Suprapubic skin (tissue), 4 donors: ENCODE measurements at regions not wholly inside any gene's neighbourhood (a gene's known extent, or its start where the extent isn't known, plus 50 kb on each side); places are given as distances from the start of the nearest gene placed in this dataset.

Experiments used
- CTCF ChIP-seq, 2 donors: fragments of 200-600 bp in 1 of 2; fragments of 450-650 bp in 1 of 2; sonication (generic) in 1 of 2; IDR thresholded peaks; one replicate each; pipeline ENCODE4 v1.5.1; 2016 to 2019; ENCODE audit warnings: antibody characterized with exemption in 2 of 2, mild to moderate bottlenecking in 1 of 2, moderate library complexity in 1 of 2
- EP300 ChIP-seq: sonication (generic); formaldehyde crosslinking; IDR thresholded peaks from one replicate; pipeline ENCODE4 v1.6.1; 2017; ENCODE audit warnings: antibody characterized with exemption
- POLR2A ChIP-seq, 2 donors: fragments of 450-650 bp; IDR thresholded peaks; one replicate each; pipeline ENCODE4 v1.6.1; 2017; ENCODE audit warnings: antibody characterized with exemption in 2 of 2, mild to moderate bottlenecking in 2 of 2, moderate library complexity in 2 of 2
- POLR2AphosphoS5 ChIP-seq, 3 donors: sonication (generic); formaldehyde crosslinking; IDR thresholded peaks; one replicate each; pipeline ENCODE4 v1.6.1; 2017; ENCODE audit warnings: antibody characterized with exemption in 3 of 3

GRCh38 chr20:59466107-59466815, 138.1 kb upstream of the PHACTR3 start:
- TF ChIP-seq POLR2A (IDR thresholded peaks at IDR 0.05), result no peak
- no peak for TF ChIP-seq CTCF (IDR thresholded peaks at IDR 0.05)
- no peak for TF ChIP-seq EP300
- no peak for TF ChIP-seq POLR2AphosphoS5 (IDR thresholded peaks at IDR 0.05)
